ENCODE measurements at regions not wholly inside any gene's neighbourhood (a gene's known extent, or its start where the extent isn't known, plus 50 kb on each side); places are given as distances from the start of the nearest gene placed in this dataset.

GRCh38 chr15:35854316-35854715 lies 308.4 kb upstream of the DPH6 start:
- DNase-seq, result no peak

DNA sequence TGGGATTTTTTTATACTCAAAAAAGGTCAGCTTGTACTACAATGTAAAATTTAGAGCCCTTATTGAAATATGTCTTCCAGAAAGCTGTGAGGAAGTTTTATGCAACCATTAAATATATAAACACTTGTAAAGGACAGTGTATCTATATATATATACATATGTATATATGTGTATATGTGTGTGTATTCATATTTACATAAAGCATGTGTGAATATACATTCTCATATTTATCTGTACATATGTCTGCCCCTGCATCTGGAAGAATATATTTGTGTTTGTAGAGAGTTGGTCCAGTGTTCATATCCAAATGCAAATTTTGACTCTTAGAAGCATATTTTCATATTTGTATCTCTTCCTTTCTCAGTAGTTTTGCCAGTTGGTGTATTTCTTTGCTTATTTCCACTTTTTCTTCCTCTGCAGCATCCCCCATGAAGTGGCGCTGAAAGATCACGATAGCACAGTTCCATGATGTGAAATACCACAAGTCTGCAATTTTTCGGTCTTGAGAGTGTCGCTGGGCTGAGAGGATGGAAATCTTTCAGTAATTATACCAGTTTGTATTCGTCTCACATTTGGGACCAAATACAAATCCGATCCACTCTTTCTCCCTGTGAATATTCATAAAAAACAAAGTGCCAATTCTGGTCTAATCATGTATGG lies 311.7 kb upstream of the DPH6 start:
- no peak for DNase-seq

GRCh38 chr15:35858707-35859106 lies 312.7 kb upstream of the DPH6 start:
- DNase-seq, result no peak

DNA sequence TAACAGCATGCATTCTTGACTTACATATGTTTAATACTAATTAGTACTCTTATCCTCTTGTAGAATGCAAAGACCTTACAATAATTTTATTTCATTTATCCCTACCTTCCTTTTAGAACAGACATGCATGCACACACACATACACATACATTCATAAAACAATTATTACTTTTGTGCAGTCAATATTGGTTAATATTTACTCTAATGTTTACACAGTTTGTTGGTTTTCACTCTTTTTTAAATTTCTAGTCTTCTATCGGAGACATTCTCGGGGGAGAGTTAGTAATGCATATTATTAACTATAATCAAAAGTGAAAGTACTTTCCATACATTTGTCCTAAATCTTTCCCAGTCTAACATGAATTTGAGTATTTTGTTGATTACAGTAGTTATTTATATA lies 317.7 kb upstream of the DPH6 start:
- no peak for DNase-seq

- no peak for DNase-seq
Measured at GRCh38 chr15:35867356-35867755, 321.4 kb upstream of the DPH6 start.

DNA sequence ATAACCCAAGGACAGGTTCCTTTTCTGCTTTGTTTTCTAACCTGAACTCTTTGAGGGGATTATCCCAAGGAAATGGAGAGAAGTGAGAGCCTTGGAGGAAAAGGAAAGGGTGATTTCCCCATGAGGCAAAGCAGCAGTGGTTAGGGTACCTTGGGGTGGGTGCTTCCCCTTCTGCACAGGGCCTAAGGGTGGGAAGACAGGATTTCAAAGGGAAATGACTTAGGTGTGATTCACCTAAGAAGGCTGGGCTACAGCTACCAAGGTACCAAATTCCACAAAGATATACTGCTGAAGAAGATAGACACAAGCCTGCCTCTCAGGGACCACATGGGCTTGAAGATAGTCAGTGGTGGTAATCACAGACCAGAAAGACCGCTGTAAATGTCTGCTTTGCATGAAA lies 325.3 kb upstream of the DPH6 start:
- no peak for DNase-seq

DNA sequence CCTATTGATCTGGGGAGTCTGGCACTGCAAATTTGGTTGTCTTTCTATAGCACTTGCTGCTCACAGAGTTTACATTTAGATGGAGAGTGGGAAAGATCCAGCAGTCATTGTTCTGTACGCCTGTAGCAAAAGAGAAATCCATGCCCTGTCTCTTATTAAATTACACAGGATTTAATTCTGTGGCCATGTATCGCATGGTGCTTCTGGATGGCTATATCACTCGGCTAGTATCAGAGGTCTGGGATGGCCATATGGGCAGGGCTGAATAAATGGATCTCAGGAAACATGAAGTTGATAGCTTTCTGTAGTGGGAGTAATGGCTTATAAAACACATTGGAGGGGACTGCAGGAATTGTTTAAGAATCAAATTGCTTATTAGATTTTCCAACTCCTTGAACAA lies 325.8 kb upstream of the DPH6 start:
- no peak for DNase-seq

- no peak for DNase-seq
Measured at GRCh38 chr15:35872577-35872976, 326.6 kb upstream of the DPH6 start.

- no peak for DNase-seq
Measured at GRCh38 chr15:35874260-35874905, 328.4 kb upstream of the DPH6 start.

- DNase-seq, result no peak
Measured at GRCh38 chr15:35876762-35877161, 330.8 kb upstream of the DPH6 start.

DNA sequence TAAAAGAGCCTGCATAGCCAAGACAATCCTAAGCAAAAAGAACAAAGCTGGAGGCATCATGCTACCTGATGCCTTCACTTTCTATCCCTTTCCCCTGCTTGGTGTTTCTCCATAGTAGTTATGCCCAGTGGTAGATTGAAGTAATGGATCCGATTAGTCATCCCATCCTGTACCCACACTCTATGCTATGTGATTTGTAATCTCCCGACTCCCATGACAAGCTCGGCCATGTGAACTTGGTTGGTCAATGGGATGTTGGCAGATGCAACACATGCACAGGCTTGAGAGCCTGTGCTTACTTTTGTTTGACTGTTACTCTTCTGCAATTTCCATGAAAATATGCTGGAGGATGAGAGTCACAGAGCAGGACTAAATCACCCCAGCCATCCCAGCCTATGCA lies 334.9 kb upstream of the DPH6 start:
- no peak for DNase-seq

DNA sequence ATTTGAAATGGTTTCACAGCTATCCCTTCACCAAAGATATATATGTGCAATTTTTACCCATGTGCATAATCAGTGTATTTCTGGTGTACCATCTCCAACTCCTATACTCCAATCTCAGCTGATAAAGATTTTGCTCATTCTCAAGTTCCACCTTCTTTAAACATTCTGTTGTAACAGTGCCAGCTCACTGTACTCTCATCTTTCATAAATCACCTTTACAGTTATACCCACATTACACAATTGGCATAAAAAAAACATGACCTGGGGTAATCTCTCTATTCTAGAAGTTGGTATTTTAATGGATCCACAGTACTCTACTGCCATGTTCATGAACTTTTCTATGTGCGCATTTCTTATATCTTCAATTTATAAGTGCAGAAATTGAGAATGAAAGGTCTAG lies 339.9 kb upstream of the DPH6 start:
- DNase-seq, result no peak

GRCh38 chr15:35886765-35887164 lies 340.8 kb upstream of the DPH6 start:
- DNase-seq, result no peak

DNA sequence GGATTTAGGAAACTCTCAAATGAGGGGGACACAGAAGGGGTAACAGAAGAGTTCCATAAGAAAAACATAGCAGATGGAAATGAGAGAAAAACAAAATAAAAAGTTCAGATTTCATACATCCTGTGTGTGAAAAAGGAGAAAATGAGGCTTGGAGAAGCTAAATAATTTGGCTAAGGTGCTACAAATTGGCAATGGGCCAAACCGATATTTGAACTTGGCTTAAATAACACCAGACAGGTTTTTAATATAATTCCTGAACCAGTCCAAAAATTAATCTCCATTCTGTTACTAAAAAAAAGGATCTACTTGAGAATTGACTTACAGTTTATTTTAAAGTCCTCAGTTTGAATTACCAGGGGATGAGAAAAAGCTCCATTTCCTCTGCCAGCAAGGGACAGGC lies 342.9 kb upstream of the DPH6 start:
- no peak for DNase-seq

- DNase-seq, result no peak
Measured at GRCh38 chr15:35907511-35907910, 361.5 kb upstream of the DPH6 start.

- DNase-seq, result no peak
Measured at GRCh38 chr15:35909414-35909813, 363.4 kb upstream of the DPH6 start.

DNA sequence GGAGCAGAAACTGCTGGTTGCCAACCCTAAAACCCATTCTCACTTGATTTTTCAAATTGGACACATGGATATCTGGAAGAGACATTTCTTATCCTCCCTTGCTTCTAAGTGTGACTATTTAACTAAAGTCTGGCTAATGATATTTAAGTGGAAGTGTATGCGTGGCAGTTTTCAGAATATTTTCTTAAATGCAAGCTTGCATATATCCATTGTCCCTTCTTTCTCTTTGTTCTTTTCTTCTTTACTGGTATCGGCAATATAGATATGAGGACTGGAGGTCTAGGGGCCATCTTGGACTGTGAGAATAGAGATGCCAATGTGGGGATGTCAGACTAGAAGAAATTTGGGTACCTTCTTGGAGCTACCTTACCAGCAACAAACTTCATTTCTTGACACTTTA lies 364.3 kb upstream of the DPH6 start:
- no peak for DNase-seq

DNA sequence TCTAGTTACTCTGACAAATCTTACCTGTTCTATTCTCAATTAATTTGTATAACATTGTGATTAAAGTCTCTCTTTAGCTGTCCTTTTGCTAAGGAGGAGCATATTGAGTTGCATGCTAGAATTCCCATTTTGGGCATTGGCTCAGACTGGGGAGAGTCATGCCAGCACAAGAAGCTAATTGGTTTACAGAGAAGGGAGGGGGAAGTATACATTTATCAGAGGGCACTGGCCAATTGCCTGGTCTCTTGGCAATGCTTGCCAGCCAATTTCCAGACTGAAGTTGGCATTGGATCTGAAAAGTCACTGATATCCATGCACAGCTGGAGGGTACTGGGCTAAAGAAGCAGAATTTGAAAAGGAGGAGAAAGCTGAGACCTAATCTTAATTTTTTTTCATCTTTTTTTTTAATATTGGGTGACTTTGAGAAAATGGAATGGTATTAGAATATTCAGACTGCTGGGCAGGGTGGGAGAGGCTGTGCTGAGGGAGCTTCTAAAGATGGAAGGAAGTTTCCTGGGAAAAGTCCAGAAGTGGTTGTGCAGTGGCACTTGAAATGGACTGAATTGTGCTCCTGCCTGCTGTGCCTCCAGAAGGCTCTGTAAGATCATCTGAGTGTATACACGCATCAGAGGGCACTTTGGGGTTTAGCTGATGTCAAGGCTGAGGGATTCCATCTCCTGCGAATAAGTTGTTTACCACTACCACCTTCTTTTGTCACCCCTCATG lies 365.2 kb upstream of the DPH6 start:
- DNase-seq, result no peak

DNA sequence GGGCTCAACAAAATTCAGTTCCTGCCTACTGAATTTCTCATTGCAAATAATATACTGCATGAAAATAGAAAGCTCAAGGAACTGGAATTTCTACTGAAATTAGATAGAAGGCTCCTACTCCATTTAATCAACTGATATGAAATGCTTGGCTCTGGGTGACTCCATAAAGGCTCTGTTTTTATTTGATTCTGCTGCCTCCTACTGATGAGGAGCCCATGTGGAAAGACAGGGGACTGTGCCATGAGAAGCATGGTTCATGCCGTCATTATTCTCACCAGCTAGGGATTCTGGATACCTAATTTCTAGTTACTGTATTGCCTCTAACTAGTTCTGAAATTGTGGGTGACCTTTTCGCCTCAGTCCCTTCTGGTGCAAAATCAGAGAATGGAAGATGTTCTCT lies 366.2 kb upstream of the DPH6 start:
- no peak for DNase-seq

GRCh38 chr15:35914573-35914972 lies 368.6 kb upstream of the DPH6 start:
- DNase-seq, result no peak

DNA sequence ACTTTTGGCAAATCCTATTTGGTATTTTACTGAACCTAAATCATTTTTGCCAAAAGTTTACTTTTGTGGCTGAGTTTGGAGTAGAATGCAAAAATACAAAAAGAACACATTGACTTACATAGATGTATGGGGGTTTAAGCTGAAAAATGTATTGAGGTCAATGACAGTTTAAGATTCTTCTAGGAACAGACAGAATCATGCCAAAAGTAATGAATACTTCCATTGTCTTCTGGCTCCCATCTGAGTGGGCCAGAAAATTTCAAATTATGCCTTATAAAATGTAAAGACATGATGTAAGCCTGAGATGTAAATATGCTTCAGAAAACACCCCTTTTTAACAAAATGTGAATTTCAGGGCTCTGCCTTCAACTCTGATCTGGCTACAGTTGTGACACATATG lies 375.1 kb upstream of the DPH6 start:
- DNase-seq, result no peak

DNA sequence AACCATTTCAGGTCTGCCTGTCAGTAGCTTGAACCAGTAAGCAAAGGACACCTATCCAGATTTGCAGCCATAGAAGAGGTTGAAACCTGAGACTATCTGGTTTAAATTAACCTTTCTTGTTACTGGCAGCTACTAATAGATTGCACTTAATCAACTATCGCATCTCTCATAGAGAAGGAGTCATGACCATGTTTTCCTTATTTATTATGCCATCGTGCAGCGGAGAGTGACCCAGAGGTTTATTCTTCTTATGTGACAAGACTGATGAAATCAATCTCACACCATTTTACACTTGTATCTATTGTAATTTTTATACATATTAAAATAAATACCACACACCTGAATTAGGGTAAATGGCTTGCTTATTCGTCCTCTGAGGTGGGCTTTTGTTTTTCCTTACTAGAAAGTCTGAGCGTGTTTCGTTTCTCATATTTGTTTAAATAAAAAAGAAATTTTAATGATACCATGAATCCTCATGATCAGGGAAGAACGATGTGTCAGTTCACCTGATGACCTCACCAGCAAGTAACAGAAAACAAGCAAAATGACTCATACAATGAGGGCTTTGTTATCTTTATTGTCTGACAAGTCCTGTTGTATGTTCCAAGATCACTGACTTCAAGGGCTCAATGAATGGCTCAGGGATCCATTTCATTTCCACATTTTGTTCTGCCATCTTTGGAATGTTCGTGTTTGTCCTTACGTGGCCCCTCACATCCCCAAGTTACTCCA lies 379.5 kb upstream of the DPH6 start:
- no peak for DNase-seq

DNA sequence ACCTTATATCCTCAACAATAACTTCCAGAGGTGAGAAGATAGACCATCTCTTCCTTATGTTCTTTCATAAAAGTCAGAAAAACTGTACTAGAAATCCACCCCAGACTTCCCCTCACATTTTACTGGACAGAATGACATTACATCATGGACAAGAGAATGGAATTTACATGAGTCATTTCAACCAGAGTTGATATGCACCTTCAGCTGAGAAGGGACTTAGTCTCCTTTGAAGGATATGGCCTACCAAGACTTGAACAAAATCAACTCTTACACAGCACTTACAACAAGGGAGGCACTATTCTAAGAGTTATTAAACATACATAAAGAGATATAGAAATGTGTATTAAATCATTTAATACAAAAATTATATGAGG lies 380.0 kb upstream of the DPH6 start:
- no peak for DNase-seq

Data from muscle of arm (tissue), 1 donor.